HepG2 (cell line): ENCODE measurements at regions not wholly inside any gene's neighbourhood (a gene's known extent, or its start where the extent isn't known, plus 50 kb on each side); places are given as distances from the start of the nearest gene placed in this dataset.
A peak's percentile ranks its signal among the peaks of the same experiment; 100 is the strongest.

Experiments
- AFF4 ChIP-seq: sonication (generic); formaldehyde crosslinking; IDR thresholded peaks from 2 replicates; pipeline ENCODE4 v1.4.0; 2020; ENCODE audit warnings: missing genetic modification reagents
- CREB1 ChIP-seq, 2 experiments: fragments of 450-650 bp in 1 of 2; IDR thresholded peaks; 2 replicates each; pipeline ENCODE4 v1.6.1; 2016 to 2017; ENCODE audit warnings: control low read depth in 1 of 2, mild to moderate bottlenecking in 1 of 2, missing compliant biosample characterization in 1 of 2, missing genetic modification characterization in 1 of 2
- EED ChIP-seq: sonication (generic); formaldehyde crosslinking; IDR thresholded peaks from 2 replicates; pipeline ENCODE4 v1.5.0; 2020; ENCODE audit warnings: mild to moderate bottlenecking, missing genetic modification reagents
- FOSL2 ChIP-seq: sonication (generic); formaldehyde crosslinking; IDR thresholded peaks from 2 replicates; pipeline ENCODE4 v1.4.0; 2020; ENCODE audit warnings: missing genetic modification reagents
- FOXA1 ChIP-seq, 2 experiments: fragments of 450-650 bp in 1 of 2; sonication (generic) in 1 of 2; formaldehyde crosslinking in 1 of 2; IDR thresholded peaks; 2 replicates each; pipeline versions ENCODE4 v1.4.0 to v1.6.1; 2016 to 2020; ENCODE audit warnings: missing genetic modification reagents in 1 of 2
- GATAD1 ChIP-seq: IDR thresholded peaks from 2 replicates; pipeline ENCODE4 v1.6.1; 2016; ENCODE audit warnings: missing genetic modification reagents, missing compliant biosample characterization
- HOXA3 ChIP-seq: sonication (generic); formaldehyde crosslinking; IDR thresholded peaks from 2 replicates; pipeline ENCODE4 v1.5.0; 2020; ENCODE audit warnings: missing genetic modification reagents
- JUND ChIP-seq: sonication (generic); formaldehyde crosslinking; IDR thresholded peaks from 2 replicates; pipeline ENCODE4 v1.8.0; 2022; ENCODE audit warnings: mild to moderate bottlenecking, missing genetic modification reagents
- KLF16 ChIP-seq, 2 experiments: sonication (generic) in 1 of 2; formaldehyde crosslinking in 1 of 2; IDR thresholded peaks; 2 replicates each; pipeline versions ENCODE4 v1.6.1 to v1.8.0; 2016 to 2023; ENCODE audit warnings: missing genetic modification reagents in 2 of 2, missing compliant biosample characterization in 1 of 2
- LCORL ChIP-seq, 2 experiments: fragments of 450-650 bp in 1 of 2; sonication (generic) in 1 of 2; formaldehyde crosslinking in 1 of 2; IDR thresholded peaks; 2 replicates each; pipeline versions ENCODE4 v1.5.0 to v1.6.1; 2017 to 2020; ENCODE audit warnings: antibody characterized with exemption in 1 of 2, missing genetic modification reagents in 1 of 2
- MAX ChIP-seq: IDR thresholded peaks from 2 replicates; pipeline ENCODE4 v1.6.1; 2012; ENCODE audit warnings: inconsistent platforms
- MAZ ChIP-seq, 2 experiments: sonication (generic) in 1 of 2; formaldehyde crosslinking in 1 of 2; IDR thresholded peaks; 2 replicates each; pipeline versions ENCODE4 v1.5.0 to v1.6.1; 2012 to 2020; ENCODE audit warnings: low read depth in 2 of 2, mild to moderate bottlenecking in 2 of 2, borderline replicate concordance in 1 of 2, improper control_type of control experiment in 1 of 2, low read length in 1 of 2, missing genetic modification reagents in 1 of 2, moderate library complexity in 1 of 2
- ONECUT2 ChIP-seq: sonication (generic); formaldehyde crosslinking; IDR thresholded peaks from 2 replicates; pipeline ENCODE4 v1.4.0; 2020; ENCODE audit warnings: missing genetic modification reagents
- TBX2 ChIP-seq: sonication (generic); formaldehyde crosslinking; IDR thresholded peaks from 2 replicates; pipeline ENCODE4 v1.5.0; 2020; ENCODE audit warnings: missing genetic modification reagents, mild to moderate bottlenecking, borderline replicate concordance
- THAP11 ChIP-seq: IDR thresholded peaks from 2 replicates; pipeline ENCODE4 v1.6.1; 2016; ENCODE audit warnings: missing biosample characterization, missing genetic modification reagents
- ZMYM4 ChIP-seq: sonication (generic); formaldehyde crosslinking; IDR thresholded peaks from 2 replicates; pipeline ENCODE4 v1.8.1; 2023; ENCODE audit warnings: mild to moderate bottlenecking, missing genetic modification reagents
- ZNF317 ChIP-seq: sonication (generic); formaldehyde crosslinking; IDR thresholded peaks from 2 replicates; pipeline ENCODE4 v1.5.0; 2020; ENCODE audit warnings: mild to moderate bottlenecking, missing genetic modification reagents
- ZNF501 ChIP-seq: sonication (generic); formaldehyde crosslinking; IDR thresholded peaks from 2 replicates; pipeline ENCODE4 v1.5.1; 2020; ENCODE audit warnings: mild to moderate bottlenecking, moderate library complexity, missing genetic modification reagents
- ZNF616 ChIP-seq: sonication (generic); formaldehyde crosslinking; IDR thresholded peaks from 2 replicates; pipeline ENCODE4 v1.5.0; 2020; ENCODE audit warnings: low read depth, mild to moderate bottlenecking, missing genetic modification reagents
- ZNF670 ChIP-seq: sonication (generic); formaldehyde crosslinking; IDR thresholded peaks from 2 replicates; pipeline ENCODE4 v1.8.0; 2022; ENCODE audit warnings: mild to moderate bottlenecking, missing genetic modification reagents, borderline replicate concordance
- TF ChIP-seq, protein P1 (sequence below): IDR thresholded peaks from 2 replicates; pipeline ENCODE4 v1.6.1; 2016; ENCODE audit warnings: low read depth
- TF ChIP-seq, protein P2 (sequence below): sonication (generic); formaldehyde crosslinking; IDR thresholded peaks from 2 replicates; pipeline ENCODE4 v1.5.0; 2020; ENCODE audit warnings: mild to moderate bottlenecking, missing genetic modification reagents, moderate library complexity

GRCh38 chr7:45988405-45989057 lies 67.5 kb upstream of the IGFBP3 start (continued):
- peak; percentile 82; the same call in 1 of the 2 replicates for TF ChIP-seq JUND (CRISPR knock-in tag)
- TF ChIP-seq AFF4 (CRISPR knock-in tag) = no peak
- TF ChIP-seq ZMYM4 (CRISPR knock-in tag) = peak; percentile 34; the same call in 1 of the 2 replicates
- peak; percentile 96 for TF ChIP-seq FOSL2 (CRISPR knock-in tag)
- TF ChIP-seq ZNF616 = no peak
- TF ChIP-seq, protein P1, sequence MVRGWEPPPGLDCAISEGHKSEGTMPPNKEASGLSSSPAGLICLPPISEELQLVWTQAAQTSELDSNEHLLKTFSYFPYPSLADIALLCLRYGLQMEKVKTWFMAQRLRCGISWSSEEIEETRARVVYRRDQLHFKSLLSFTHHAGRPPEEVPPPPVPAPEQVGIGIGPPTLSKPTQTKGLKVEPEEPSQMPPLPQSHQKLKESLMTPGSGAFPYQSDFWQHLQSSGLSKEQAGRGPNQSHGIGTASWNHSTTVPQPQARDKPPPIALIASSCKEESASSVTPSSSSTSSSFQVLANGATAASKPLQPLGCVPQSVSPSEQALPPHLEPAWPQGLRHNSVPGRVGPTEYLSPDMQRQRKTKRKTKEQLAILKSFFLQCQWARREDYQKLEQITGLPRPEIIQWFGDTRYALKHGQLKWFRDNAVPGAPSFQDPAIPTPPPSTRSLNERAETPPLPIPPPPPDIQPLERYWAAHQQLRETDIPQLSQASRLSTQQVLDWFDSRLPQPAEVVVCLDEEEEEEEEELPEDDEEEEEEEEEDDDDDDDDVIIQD = peak; percentile 19; the same call in 1 of the 2 replicates
- 0 out of 2 replicates have a peak, but pooled peaks have one; percentile 31 for TF ChIP-seq ZNF501 (CRISPR knock-in tag)
- peak in 1 of 2 experiments; percentile 31; a peak in 1 of 4 replicates for TF ChIP-seq KLF16 (CRISPR knock-in tag; IDR thresholded peaks at IDR 0.05)
- TF ChIP-seq CREB1 (IDR thresholded peaks at IDR 0.05) = no peak
- no peak for TF ChIP-seq CREB1 (CRISPR knock-in tag; IDR thresholded peaks at IDR 0.05)
- peak; percentile 40; the same call in 1 of the 2 replicates for TF ChIP-seq TBX2
- peak; percentile 43; the same call in 1 of the 2 replicates for TF ChIP-seq GATAD1 (CRISPR knock-in tag)
- TF ChIP-seq, protein P2, sequence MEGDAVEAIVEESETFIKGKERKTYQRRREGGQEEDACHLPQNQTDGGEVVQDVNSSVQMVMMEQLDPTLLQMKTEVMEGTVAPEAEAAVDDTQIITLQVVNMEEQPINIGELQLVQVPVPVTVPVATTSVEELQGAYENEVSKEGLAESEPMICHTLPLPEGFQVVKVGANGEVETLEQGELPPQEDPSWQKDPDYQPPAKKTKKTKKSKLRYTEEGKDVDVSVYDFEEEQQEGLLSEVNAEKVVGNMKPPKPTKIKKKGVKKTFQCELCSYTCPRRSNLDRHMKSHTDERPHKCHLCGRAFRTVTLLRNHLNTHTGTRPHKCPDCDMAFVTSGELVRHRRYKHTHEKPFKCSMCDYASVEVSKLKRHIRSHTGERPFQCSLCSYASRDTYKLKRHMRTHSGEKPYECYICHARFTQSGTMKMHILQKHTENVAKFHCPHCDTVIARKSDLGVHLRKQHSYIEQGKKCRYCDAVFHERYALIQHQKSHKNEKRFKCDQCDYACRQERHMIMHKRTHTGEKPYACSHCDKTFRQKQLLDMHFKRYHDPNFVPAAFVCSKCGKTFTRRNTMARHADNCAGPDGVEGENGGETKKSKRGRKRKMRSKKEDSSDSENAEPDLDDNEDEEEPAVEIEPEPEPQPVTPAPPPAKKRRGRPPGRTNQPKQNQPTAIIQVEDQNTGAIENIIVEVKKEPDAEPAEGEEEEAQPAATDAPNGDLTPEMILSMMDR (CRISPR knock-in tag) = 0 out of 2 replicates have a peak, but pooled peaks have one; percentile 8
- TF ChIP-seq EED (CRISPR knock-in tag) = no peak
- TF ChIP-seq THAP11 (CRISPR knock-in tag) = 0 out of 2 replicates have a peak, but pooled peaks have one; percentile 13
- no peak for TF ChIP-seq MAZ (IDR thresholded peaks at IDR 0.05; ENCODE audit: borderline replicate concordance, low read depth, low read length)
- TF ChIP-seq MAZ (CRISPR knock-in tag; IDR thresholded peaks at IDR 0.05; ENCODE audit: low read depth) = no peak
- no peak for TF ChIP-seq LCORL (IDR thresholded peaks at IDR 0.05)
- TF ChIP-seq LCORL (CRISPR knock-in tag; IDR thresholded peaks at IDR 0.05) = peak; percentile 19; the same call in 1 of the 2 replicates
- TF ChIP-seq HOXA3 (CRISPR knock-in tag) = peak; percentile 17; the same call in 1 of the 2 replicates
- TF ChIP-seq ZNF670 (CRISPR knock-in tag) = peak; percentile 51; the same call in 1 of the 2 replicates
- TF ChIP-seq FOXA1 (IDR thresholded peaks at IDR 0.05) = no peak
- peak; percentile 34; the same call in 1 of the 2 replicates for TF ChIP-seq FOXA1 (CRISPR knock-in tag; IDR thresholded peaks at IDR 0.05)
- TF ChIP-seq ONECUT2 (CRISPR knock-in tag) = no peak
- TF ChIP-seq ZNF317 (CRISPR knock-in tag) = peak; percentile 30; the same call in 1 of the 2 replicates
- TF ChIP-seq MAX = 0 out of 2 replicates have a peak, but pooled peaks have one; percentile 27
